HG03064 (cell line): ENCODE measurements at regions not wholly inside any gene's neighbourhood (a gene's known extent, or its start where the extent isn't known, plus 50 kb on each side); places are given as distances from the start of the nearest gene placed in this dataset.
"Not testable (repeated sequence)": the region's sequence is repeated elsewhere in the genome, so short reads cannot be mapped to it uniquely, and the experiment has no call there.

Source experiments
- ATAC-seq: cut with Tn5 transposase; IDR thresholded peaks from one replicate; pipeline ENCODE4 v1.9.1; 2021; ENCODE audit warnings: low read depth; ENCODE audit not compliant: unreplicated experiment

DNA sequence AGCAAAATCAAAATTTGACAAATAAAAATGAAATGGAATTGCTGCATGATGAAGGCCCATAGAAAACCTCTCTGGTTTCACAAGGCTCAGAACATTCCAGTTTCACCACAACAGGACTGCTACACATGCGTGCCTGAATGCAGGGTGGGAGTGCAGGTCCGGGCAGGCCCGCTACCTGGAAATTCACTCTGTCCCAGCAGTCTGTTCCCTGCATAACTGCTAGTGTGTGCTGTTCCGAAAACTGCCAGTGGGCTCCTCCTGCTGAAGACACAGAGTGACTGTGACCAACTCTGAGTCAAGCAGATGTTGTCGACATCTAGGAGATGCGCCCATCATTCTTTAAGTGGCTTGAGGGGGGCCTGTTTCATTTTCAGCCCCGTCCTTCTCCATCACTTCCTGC, 284.8 kb upstream of the MAF start:
- ATAC-seq = no peak

DNA sequence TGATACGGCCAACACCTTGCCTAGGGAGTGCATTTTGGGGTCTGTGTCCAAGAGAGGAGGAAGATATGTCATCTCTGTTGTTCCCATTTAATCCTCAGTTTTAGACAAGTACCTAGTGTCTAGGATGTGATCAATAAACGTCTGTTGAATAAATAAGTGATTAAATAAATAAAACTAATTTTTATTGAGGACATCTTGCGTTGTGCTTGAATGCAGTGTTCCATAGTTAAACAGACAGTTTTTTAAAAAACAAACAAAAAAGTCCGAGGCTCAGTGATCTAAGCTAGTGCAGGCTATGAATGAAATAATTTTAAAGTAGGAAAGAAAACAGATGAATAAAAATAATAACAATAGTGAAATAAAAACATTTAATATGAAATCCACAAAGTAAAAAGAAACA, 283.0 kb upstream of the MAF start:
- no peak for ATAC-seq

- no peak for ATAC-seq
Observed at GRCh38 chr16:79882340-79883005, 281.9 kb upstream of the MAF start.

- not testable (repeated sequence) for ATAC-seq
Observed at GRCh38 chr16:79881107-79881506, 280.6 kb upstream of the MAF start.

GRCh38 chr16:79876332-79876730, 275.8 kb upstream of the MAF start:
- no peak for ATAC-seq

DNA sequence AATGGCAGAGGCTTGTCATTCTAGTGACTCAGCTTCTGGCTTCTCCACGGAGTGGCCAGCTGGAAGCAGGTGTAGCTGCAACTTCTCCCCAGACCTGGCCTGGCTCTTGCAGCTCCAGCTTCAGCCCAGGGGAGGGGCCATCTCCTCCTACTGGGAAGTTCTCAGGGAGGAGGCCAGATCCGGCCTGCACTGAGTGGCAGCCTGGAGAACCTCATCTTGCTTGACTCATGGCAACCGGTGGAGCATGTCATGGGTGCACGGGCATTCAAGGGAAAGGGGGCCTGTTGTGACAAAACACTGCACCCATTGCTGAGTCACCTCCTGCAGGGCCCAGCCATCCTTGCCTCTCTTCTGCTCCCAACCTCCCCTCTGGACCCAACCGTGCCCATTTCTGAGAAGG, 273.9 kb upstream of the MAF start:
- no peak for ATAC-seq

DNA sequence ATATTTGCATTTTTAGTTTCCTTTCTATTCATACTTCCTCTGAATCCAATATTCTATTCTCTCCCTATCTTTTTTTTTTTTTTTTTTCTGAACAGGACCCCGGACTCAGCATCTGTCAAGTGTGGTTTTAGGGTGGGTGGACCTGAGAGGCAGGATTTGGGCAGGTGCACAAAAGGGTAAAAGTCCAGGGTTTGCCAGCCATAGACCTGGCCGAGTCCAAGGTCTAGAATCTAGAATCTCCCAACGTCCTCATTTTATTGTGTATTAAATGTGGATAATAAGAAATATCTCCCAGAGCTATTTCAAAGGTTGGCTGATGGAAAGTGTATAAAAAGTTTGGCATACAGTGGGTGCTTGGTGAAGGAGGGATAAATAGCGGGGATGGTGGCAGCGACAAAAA, 273.3 kb upstream of the MAF start:
- no peak for ATAC-seq

DNA sequence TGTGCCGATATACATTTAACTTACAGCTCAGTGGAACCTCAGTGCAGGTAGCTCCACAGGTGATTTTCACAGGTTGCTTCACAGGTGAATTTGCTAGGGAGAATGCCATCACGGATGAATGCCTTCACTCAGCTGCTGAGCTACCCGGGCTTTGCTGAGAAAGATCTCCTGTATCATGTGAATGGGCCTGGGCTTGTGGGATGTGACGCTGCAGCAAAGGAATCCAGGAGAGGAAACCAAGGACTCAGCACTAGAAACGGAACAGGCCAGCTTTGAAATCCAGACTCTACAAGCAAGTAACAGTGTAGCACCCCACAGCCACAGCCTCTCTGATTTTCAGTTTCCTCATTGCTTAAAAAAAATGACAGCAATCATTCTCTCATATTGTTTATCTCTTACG, 271.4 kb upstream of the MAF start:
- ATAC-seq = no peak

DNA sequence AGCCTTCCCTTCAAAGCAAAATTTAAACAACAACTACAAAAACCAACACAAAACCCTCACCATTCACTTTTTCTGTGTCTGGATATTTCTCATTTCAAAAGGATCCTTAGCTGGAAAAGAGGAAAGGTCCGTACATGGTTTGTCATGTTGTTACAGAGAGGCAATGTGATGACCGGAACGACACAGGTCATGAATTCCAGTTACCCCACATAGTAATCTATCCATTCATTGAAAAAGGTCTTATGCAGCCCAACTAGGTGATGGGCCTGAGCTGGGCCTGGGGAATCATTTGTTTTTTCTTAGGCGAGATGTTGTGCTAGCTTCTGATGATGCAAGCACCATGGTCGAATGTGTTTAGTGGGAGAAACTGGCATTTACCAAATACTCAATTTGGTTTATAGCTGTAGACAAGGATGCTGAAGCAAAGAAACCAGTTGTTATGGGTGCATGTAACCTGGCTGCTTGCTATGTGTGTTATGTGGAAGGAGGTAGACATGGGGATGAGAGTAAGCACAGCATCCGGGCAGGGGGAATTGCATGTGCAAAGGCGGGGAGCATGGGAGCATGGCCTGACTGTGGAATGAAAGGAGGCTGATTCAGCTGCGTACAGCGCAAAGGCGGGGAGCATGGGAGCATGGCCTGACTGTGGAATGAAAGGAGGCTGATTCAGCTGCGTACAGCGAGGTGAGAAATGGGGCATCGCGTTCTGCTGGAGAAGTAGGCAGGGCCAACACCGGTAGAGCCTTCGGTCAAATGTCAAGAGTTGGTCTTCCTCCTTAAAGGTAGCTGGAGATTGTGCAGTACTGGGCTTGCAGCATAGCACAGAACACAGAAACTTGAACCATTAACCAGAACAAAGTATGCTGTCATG, 269.7 kb upstream of the MAF start:
- no peak for ATAC-seq

- no peak for ATAC-seq
Observed at GRCh38 chr16:79869304-79870015, 268.9 kb upstream of the MAF start.

DNA sequence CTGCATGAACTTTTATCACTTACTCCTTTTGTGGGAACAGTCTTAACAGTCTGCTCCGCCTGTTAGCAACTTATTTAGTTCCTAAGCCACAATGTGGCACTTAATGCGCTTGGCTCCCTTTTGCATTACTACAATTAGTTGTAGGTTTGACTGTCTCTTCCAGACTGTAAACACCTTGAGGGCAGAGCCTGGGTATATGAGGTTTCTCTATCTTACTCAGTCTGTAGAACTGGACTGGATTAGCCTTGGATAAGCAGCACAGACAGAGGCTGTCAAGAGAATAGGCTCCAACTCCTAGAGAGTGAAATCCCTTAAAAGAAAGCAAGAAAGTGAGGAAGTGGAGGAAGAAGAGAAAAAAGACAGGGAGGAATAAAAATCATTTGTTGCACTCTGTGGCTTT, 268.3 kb upstream of the MAF start:
- ATAC-seq = no peak

DNA sequence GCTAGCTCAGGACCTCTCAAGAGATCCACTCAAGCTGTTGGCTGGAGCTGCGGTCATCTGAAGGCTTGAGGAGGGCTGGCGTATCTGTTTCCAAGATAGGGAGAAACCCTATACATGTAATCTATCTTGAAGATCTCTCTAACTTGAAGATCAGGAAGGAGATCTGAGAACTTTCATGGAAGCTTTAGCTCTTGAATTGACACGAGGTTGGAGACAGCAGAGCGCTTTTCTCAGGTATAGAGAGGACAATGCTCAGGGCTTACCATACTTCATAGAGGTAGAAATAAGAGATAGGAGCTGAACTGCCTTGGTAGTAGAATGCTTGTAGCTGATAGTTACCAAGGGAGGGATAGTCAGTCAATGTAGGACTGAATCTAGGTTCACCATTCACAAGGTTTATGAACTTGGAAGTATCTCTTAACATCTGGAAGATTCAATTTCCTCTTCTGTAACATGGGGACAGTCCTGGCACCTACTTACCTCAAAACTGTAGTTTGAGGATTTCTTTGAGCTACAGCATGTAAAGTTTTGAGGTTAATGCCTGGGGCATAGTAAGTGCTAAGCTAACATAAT, 267.0 kb upstream of the MAF start:
- no peak for ATAC-seq

- no peak for ATAC-seq
Observed at GRCh38 chr16:79865918-79866317, 265.4 kb upstream of the MAF start.

DNA sequence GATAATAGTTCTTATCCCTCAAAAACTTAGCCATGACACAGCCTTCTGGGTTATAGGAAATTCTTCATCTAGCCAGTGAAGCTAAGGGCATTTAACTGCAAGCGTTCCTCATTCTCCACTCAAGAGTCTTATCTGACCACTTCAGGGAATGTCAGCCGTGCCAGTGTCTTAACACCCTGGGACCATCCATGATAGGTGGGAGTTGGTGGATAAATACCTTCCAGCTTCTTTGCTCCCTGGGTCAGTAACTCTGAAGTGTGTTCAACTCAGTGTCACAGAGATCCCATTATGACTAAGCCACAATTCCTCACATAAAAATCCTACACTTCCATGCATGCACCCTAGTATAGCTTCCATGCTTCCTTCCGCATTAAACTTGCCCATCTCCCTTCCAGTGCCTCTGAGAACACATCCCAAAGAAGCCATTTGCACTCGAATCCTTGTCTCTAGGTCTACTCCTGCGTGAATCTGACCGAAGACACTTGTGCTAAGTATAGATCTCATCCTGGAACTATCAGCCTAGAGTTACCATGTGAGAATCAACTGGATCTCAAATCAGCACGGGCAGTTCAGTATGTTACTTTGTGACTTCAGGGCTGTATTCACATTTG, 264.3 kb upstream of the MAF start:
- no peak for ATAC-seq

GRCh38 chr16:79864032-79864780, 263.7 kb upstream of the MAF start:
- no peak for ATAC-seq

- ATAC-seq = no peak
Observed at GRCh38 chr16:79863128-79864031, 262.8 kb upstream of the MAF start.

GRCh38 chr16:79862601-79863000, 262.1 kb upstream of the MAF start:
- ATAC-seq = no peak

GRCh38 chr16:79856581-79856980, 256.0 kb upstream of the MAF start:
- ATAC-seq = no peak

GRCh38 chr16:79850348-79850747, 249.8 kb upstream of the MAF start:
- no peak for ATAC-seq
